Brain microvascular endothelial cell (primary cell): ENCODE measurements at regions not wholly inside any gene's neighbourhood (a gene's known extent, or its start where the extent isn't known, plus 50 kb on each side); places are given as distances from the start of the nearest gene placed in this dataset.

Experiments used
- DNase-seq: peaks from one replicate; pipeline ENCODE4 v3.0.0-alpha.2; 2020
- H3K27ac ChIP-seq: fragments of 250-450 bp; sonication (Bioruptor Pico); 2 replicates; pipeline ENCODE4 v1.5.1; 2020; ENCODE audit warnings: mild to moderate bottlenecking, moderate library complexity
- H3K27me3 ChIP-seq: fragments of 250-450 bp; sonication (Bioruptor Pico); replicated peaks from 2 replicates; pipeline ENCODE4 v1.5.1; 2020; ENCODE audit warnings: mild to moderate bottlenecking
- H3K36me3 ChIP-seq: fragments of 250-450 bp; sonication (Bioruptor Pico); replicated peaks from 2 replicates; pipeline ENCODE4 v1.5.1; 2020; ENCODE audit warnings: mild to moderate bottlenecking
- H3K4me3 ChIP-seq: 2 replicates; pipeline ENCODE4 v1.5.1; 2011; ENCODE audit warnings: low read depth, mild to moderate bottlenecking, control low read depth, low read length, moderate library complexity
- CTCF ChIP-seq: IDR thresholded peaks from 2 replicates; pipeline ENCODE4 v1.5.1; 2011; ENCODE audit warnings: low read depth, mild to moderate bottlenecking, moderate library complexity, low read length, control low read depth, inconsistent platforms; ENCODE audit errors: missing control alignments
- in situ Hi-C: cut with HindIII; loops from 2 replicates; pipeline ENCODE4 v1.10.0; 2017; ENCODE audit warnings: low sequenced_read_pairs, low pct_ligation_motif_present

- DNase-seq = no peak
- H3K4me3 ChIP-seq = no peak overlapping the region
- H3K27ac ChIP-seq = no peak overlapping the region
- no peaks in the 10 kb centered on the region for H3K27me3 ChIP-seq
- in situ Hi-C loops = no loop called here
- TF ChIP-seq CTCF = no peak
- H3K36me3 ChIP-seq = no peaks in the 10 kb centered on the region
Measured at GRCh38 chr4:151600432-151600831, 160.4 kb downstream of the GATB start.

- Histone ChIP-seq H3K27me3 (no peaks in the 10 kb centered on the region), H3K4me3 (no peak overlapping the region), H3K27ac (no peak overlapping the region), H3K36me3 (no peaks in the 10 kb centered on the region)
- TF ChIP-seq CTCF = no peak
- DNase-seq = no peak
- in situ Hi-C loops = no loop called here
Measured at GRCh38 chr4:151603377-151603776, 157.4 kb downstream of the GATB start.

GRCh38 chr4:151604238-151604637 is 156.6 kb downstream of the GATB start:
- Histone ChIP-seq H3K36me3 (no peaks in the 10 kb centered on the region), H3K27ac (no peak overlapping the region), H3K27me3 (no peaks in the 10 kb centered on the region), H3K4me3 (no peak overlapping the region)
- DNase-seq = no peak
- peak; percentile 58 for TF ChIP-seq CTCF
- in situ Hi-C loops = no loop called here

- DNase-seq = no peak
- no peak overlapping the region for H3K27ac ChIP-seq
- in situ Hi-C loops = no loop called here
- H3K4me3 ChIP-seq = no peak overlapping the region
- no peak for TF ChIP-seq CTCF
- no peaks in the 10 kb centered on the region for H3K27me3 ChIP-seq
- H3K36me3 ChIP-seq = no peaks in the 10 kb centered on the region
Measured at GRCh38 chr4:151605215-151605614, 155.6 kb downstream of the GATB start.

- H3K27ac ChIP-seq = no peak overlapping the region
- no peak overlapping the region for H3K4me3 ChIP-seq
- no peaks in the 10 kb centered on the region for H3K36me3 ChIP-seq
- no peaks in the 10 kb centered on the region for H3K27me3 ChIP-seq
- no peak for TF ChIP-seq CTCF
- in situ Hi-C loops = no loop called here
- DNase-seq = no peak
Measured at GRCh38 chr4:151606061-151606460, 154.7 kb downstream of the GATB start.

GRCh38 chr4:151610229-151610628 is 150.6 kb downstream of the GATB start:
- no peaks in the 10 kb centered on the region for H3K27me3 ChIP-seq
- H3K27ac ChIP-seq = no peak overlapping the region
- in situ Hi-C loops = no loop called here
- no peaks in the 10 kb centered on the region for H3K36me3 ChIP-seq
- H3K4me3 ChIP-seq = no peak overlapping the region
- no peak for TF ChIP-seq CTCF
- DNase-seq = no peak
